ENCODE measurements at regions not wholly inside any gene's neighbourhood (a gene's known extent, or its start where the extent isn't known, plus 50 kb on each side); places are given as distances from the start of the nearest gene placed in this dataset.

- ChIA-PET CTCF (interaction anchor here (0.9 kb wide), 1 partner anchor 271 kb away, joined by 4 read pairs; no protein-coding TSS in a partner anchor), POLR2A (no interaction called here)
- no peak for TF ChIP-seq CTCF (IDR thresholded peaks at IDR 0.05; ENCODE audit: insufficient read depth, low read length, missing control alignments)
- no peak for DNase-seq (ENCODE audit: low read depth, low spot score)
- no peak overlapping the region; the same call in 1 of the 2 replicates for H3K4me3 ChIP-seq (ENCODE audit: low read depth, low read length)
These were observed 82.2 kb upstream of the ITGA4 start for GRCh38 chr2:181374781-181375675.

- ChIA-PET POLR2A (no interaction called here), CTCF (no interaction called here)
- no peak overlapping the region for H3K4me3 ChIP-seq (ENCODE audit: low read depth, low read length)
- no peak for DNase-seq (ENCODE audit: low read depth, low spot score)
- no peak for TF ChIP-seq CTCF (IDR thresholded peaks at IDR 0.05; ENCODE audit: insufficient read depth, low read length, missing control alignments)
These were observed 80.7 kb upstream of the ITGA4 start for GRCh38 chr2:181376442-181376841.

- no peak for TF ChIP-seq CTCF (IDR thresholded peaks at IDR 0.05; ENCODE audit: insufficient read depth, low read length, missing control alignments)
- DNase-seq (ENCODE audit: low read depth, low spot score), result no peak
- ChIA-PET CTCF (no interaction called here), POLR2A (no interaction called here)
- no peak overlapping the region for H3K4me3 ChIP-seq (ENCODE audit: low read depth, low read length)
These were observed 80.2 kb upstream of the ITGA4 start for GRCh38 chr2:181376999-181377398.

- CTCF ChIA-PET, result no interaction called here
- POLR2A ChIA-PET, result no interaction called here
- H3K4me3 ChIP-seq (ENCODE audit: low read depth, low read length), result no peak overlapping the region
- no peak for DNase-seq (ENCODE audit: low read depth, low spot score)
- no peak for TF ChIP-seq CTCF (IDR thresholded peaks at IDR 0.05; ENCODE audit: insufficient read depth, low read length, missing control alignments)
These were observed 78.7 kb upstream of the ITGA4 start for GRCh38 chr2:181378491-181378890.

- no peak for DNase-seq (ENCODE audit: low read depth, low spot score)
- POLR2A ChIA-PET, result no interaction called here
- TF ChIP-seq CTCF (IDR thresholded peaks at IDR 0.05; ENCODE audit: insufficient read depth, low read length, missing control alignments), result no peak
- no peak overlapping the region for H3K4me3 ChIP-seq (ENCODE audit: low read depth, low read length)
- CTCF ChIA-PET, result no interaction called here
These were observed 76.6 kb upstream of the ITGA4 start for GRCh38 chr2:181380581-181380980.

- POLR2A ChIA-PET, result no interaction called here
- no peak for TF ChIP-seq CTCF (IDR thresholded peaks at IDR 0.05; ENCODE audit: insufficient read depth, low read length, missing control alignments)
- CTCF ChIA-PET, result no interaction called here
- H3K4me3 ChIP-seq (ENCODE audit: low read depth, low read length), result no peak overlapping the region
- no peak for DNase-seq (ENCODE audit: low read depth, low spot score)
These were observed 72.3 kb upstream of the ITGA4 start for GRCh38 chr2:181384923-181385322.
